Stimulated activated naive B cell treated with anti-CD40 and anti-IgM and Interleukin-4, amounts not matched to agents 10 μg/mL and 1 μg/mL and 100 μg/mL, for 72 hours (primary cell): ENCODE measurements at regions not wholly inside any gene's neighbourhood (a gene's known extent, or its start where the extent isn't known, plus 50 kb on each side); places are given as distances from the start of the nearest gene placed in this dataset.
A peak's percentile ranks its signal among the peaks of the same experiment; 100 is the strongest.
"Not testable (repeated sequence)": the region's sequence is repeated elsewhere in the genome, so short reads cannot be mapped to it uniquely, and the experiment has no call there.

Experiments used
- ATAC-seq, 2 donors: fragments of 150-1000 bp; cut with Tn5 transposase; replicated peaks; 2 replicates each; pipeline ENCODE4 v1.10.0; 2021; ENCODE audit warnings: moderate library complexity in 1 of 2
- DNase-seq: peaks from one replicate; pipeline ENCODE4 v3.0.0; 2021
- H3K27ac Mint-ChIP-seq: one replicate; pipeline ENCODE4 v1.8.0; 2022; ENCODE audit warnings: mild to moderate bottlenecking, mixed read lengths
- H3K27me3 Mint-ChIP-seq, 2 donors: one replicate each; pipeline ENCODE4 v1.8.0; 2022; ENCODE audit warnings: mixed read lengths in 2 of 2
- H3K36me3 Mint-ChIP-seq, 2 donors: one replicate each; pipeline ENCODE4 v1.8.0; 2022; ENCODE audit warnings: mixed read lengths in 2 of 2, mild to moderate bottlenecking in 1 of 2
- H3K4me1 Mint-ChIP-seq, 2 donors: one replicate each; pipeline ENCODE4 v1.8.0; 2022; ENCODE audit warnings: mixed read lengths in 2 of 2, mild to moderate bottlenecking in 1 of 2
- H3K4me3 Mint-ChIP-seq, 2 donors: one replicate each; pipeline ENCODE4 v1.8.0; 2022; ENCODE audit warnings: mild to moderate bottlenecking in 2 of 2, mixed read lengths in 2 of 2, moderate library complexity in 1 of 2
- H3K9me3 Mint-ChIP-seq, 2 donors: one replicate each; pipeline ENCODE4 v1.8.0; 2022; ENCODE audit warnings: mixed read lengths in 2 of 2, mild to moderate bottlenecking in 1 of 2

DNA sequence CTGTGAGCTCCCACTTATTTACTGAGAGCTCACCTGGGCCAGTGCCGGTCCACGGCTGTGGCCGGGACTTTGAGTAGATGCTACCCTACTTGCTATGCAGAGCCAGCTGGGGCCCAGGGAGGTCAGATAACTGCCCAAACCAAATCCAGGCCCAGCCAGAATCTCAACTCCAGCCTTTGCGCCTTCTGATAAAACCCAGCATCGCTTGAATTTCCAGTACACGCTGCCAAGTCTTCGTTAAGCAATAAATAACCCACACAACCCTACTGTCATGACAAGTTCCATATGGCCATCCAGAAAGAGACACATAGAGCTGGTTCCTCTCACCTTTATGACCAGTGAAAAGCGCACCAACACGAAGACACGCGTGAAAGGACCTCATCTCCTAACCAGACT, 55.6 kb upstream of the SPN start:
- H3K4me3 Mint-ChIP-seq, result peak overlapping the region; percentile 17 to 72
- peaks cover 25 to 50% of the 10 kb centered on the region in 2 donors for H3K36me3 Mint-ChIP-seq
- not testable (repeated sequence) for ATAC-seq, DNase-seq, H3K9me3 Mint-ChIP-seq, H3K27me3 Mint-ChIP-seq
- H3K27ac Mint-ChIP-seq, result peak overlapping the region; percentile 53
- H3K4me1 Mint-ChIP-seq, result peaks cover 33 to 57% of the 10 kb centered on the region in 2 donors

DNA sequence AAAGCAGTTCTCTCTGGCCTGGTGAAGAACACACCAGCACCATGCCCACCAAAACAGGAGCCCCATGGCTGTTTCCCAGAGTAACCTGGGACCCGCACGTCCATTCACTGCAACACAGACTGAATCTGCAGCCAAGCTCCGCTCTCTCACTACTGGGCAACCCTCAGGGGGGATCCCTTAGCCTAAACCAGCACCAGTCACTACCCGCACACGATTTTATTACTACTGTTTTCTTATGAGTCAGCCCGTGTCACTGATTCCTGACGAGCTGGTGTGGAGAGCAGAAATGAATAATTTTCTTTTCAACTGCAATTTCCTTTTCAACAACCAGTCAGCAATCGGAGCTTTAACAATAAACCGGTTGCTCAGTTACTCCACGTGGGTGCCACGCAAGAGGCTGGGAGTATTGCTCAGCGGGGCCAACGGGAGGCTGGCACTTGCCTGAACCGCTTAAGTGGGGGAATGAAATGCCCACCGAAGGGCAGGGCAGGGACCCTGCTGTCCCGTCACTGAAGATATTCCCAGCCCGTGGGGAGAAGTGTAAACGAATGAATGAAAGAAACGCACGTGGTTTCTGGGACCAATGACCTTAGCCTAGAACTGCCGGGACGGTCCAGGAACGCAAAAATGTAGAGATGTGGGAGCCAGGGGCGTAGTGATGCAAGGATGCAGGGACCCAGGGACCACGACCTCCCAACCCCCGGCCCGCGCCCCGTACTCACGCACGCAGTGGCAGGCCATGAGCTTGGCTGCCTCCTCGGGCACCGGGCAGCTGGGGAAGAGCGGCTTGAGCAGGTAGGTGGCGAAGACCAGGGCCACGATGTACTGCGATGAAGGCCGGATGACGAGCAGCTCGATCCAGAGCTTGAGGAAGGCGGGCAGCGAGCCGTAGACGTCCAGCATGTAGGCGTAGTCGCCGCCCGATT, 50.4 kb upstream of the SPN start:
- peak; percentile 78 to 79 for ATAC-seq
- Mint-ChIP-seq H3K27ac (peak overlapping the region; percentile 96), H3K36me3 (peaks cover 9 to 20% of the 10 kb centered on the region in 2 donors), H3K4me3 (peak overlapping the region; percentile 91 to 97), H3K4me1 (peaks cover 15 to 28% of the 10 kb centered on the region in 2 donors)
- H3K27me3 Mint-ChIP-seq, H3K9me3 Mint-ChIP-seq: not testable (repeated sequence)
- peak; percentile 35 for DNase-seq
